ENCODE measurements at regions not wholly inside any gene's neighbourhood (a gene's known extent, or its start where the extent isn't known, plus 50 kb on each side); places are given as distances from the start of the nearest gene placed in this dataset.

- TF ChIP-seq CTCF (optimal IDR thresholded peaks at IDR 0.05 in 1 of 3, IDR thresholded peaks at IDR 0.05 in 1 of 3, conservative IDR thresholded peaks at IDR 0.05 in 1 of 3; ENCODE audit: extremely low read depth in 1 of 3, insufficient read depth in 2 of 3, low read length in 3 of 3) (no peak), EZH2 (IDR thresholded peaks at IDR 0.05; ENCODE audit: low read length) (no peak)
These were observed 483.8 kb downstream of the TFAP2B start for GRCh38 chr6:51302431-51302830.

All from keratinocyte (primary cell).